ENCODE measurements at regions not wholly inside any gene's neighbourhood (a gene's known extent, or its start where the extent isn't known, plus 50 kb on each side); places are given as distances from the start of the nearest gene placed in this dataset.

DNA sequence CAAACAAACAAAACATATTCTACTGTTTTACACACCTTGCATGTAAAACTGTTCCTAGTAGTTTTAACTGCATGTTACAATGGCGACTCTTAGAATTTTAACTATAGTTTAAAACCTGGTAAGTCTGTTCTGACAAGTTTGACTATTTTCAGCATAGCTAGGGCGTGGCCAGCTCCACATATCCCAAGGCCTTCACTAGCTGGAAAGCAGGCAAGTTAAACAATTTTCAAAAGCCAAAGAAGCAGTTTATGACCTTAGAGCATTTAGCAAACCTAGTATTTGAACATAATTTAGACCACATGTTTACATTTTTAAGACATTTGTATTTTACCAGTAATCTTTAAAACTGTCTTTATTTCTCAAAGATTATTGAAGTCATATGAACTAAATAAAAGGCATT lies 402.8 kb upstream of the SYT4 start:
- CTCF ChIA-PET: no interaction called here
- ATAC-seq (ENCODE audit: poor library complexity) (no peak), DNase-seq (no peak)
- H3K9me3 Mint-ChIP-seq: peaks cover 12% of the 10 kb centered on the region
- no peaks in the 10 kb centered on the region for H3K4me1 Mint-ChIP-seq (ENCODE audit: low read depth)
- POLR2A ChIA-PET: no interaction called here
- Histone ChIP-seq H3K36me3 (ENCODE audit: insufficient read depth, low read length) (no peaks in the 10 kb centered on the region), H3K27me3 (ENCODE audit: control insufficient read depth in 1 of 2, insufficient read depth in 2 of 2, low read length in 2 of 2) (no peaks in the 10 kb centered on the region), H3K27ac (ENCODE audit: low read depth in 1 of 2, low read length in 2 of 2) (no peak overlapping the region), H3K9me3 (ENCODE audit: control insufficient read depth in 1 of 2, insufficient read depth in 1 of 2, low read length in 2 of 2) (no peaks in the 10 kb centered on the region), H3K4me3 (ENCODE audit: low read length) (no peak overlapping the region), H3K4me1 (ENCODE audit: insufficient read depth, low read length) (no peaks in the 10 kb centered on the region)
- intact Hi-C loops (cut with DNase I, micrococcal nuclease): no loop called here
- H3K27me3 Mint-ChIP-seq: no peaks in the 10 kb centered on the region
- H3K4me3 Mint-ChIP-seq: no peak overlapping the region
- no peak overlapping the region for H3K27ac Mint-ChIP-seq
- H3K36me3 Mint-ChIP-seq (ENCODE audit: low read depth): no peaks in the 10 kb centered on the region
- no peak for TF ChIP-seq CTCF (IDR thresholded peaks at IDR 0.05)

GRCh38 chr18:43681661-43682060 lies 404.4 kb upstream of the SYT4 start:
- no peak overlapping the region for H3K27ac ChIP-seq (ENCODE audit: low read depth in 1 of 2, low read length in 2 of 2)
- Mint-ChIP-seq H3K4me1 (ENCODE audit: low read depth) (no peaks in the 10 kb centered on the region), H3K4me3 (no peak overlapping the region), H3K27ac (no peak overlapping the region), H3K9me3 (peaks cover 14% of the 10 kb centered on the region), H3K27me3 (no peaks in the 10 kb centered on the region), H3K36me3 (ENCODE audit: low read depth) (no peaks in the 10 kb centered on the region)
- ATAC-seq (ENCODE audit: poor library complexity) (no peak), DNase-seq (no peak)
- H3K36me3 ChIP-seq (ENCODE audit: insufficient read depth, low read length): no peaks in the 10 kb centered on the region
- intact Hi-C loops (cut with DNase I, micrococcal nuclease): no loop called here
- POLR2A ChIA-PET: no interaction called here
- CTCF ChIA-PET: no interaction called here
- no peaks in the 10 kb centered on the region for H3K4me1 ChIP-seq (ENCODE audit: insufficient read depth, low read length)
- H3K9me3 ChIP-seq (ENCODE audit: control insufficient read depth in 1 of 2, insufficient read depth in 1 of 2, low read length in 2 of 2): no peaks in the 10 kb centered on the region
- TF ChIP-seq CTCF (IDR thresholded peaks at IDR 0.05): no peak
- no peak overlapping the region for H3K4me3 ChIP-seq (ENCODE audit: low read length)
- no peaks in the 10 kb centered on the region for H3K27me3 ChIP-seq (ENCODE audit: control insufficient read depth in 1 of 2, insufficient read depth in 2 of 2, low read length in 2 of 2)

GRCh38 chr18:43682196-43682595 lies 404.9 kb upstream of the SYT4 start:
- Mint-ChIP-seq H3K27me3 (no peaks in the 10 kb centered on the region), H3K36me3 (ENCODE audit: low read depth) (no peaks in the 10 kb centered on the region), H3K4me1 (ENCODE audit: low read depth) (no peaks in the 10 kb centered on the region), H3K27ac (no peak overlapping the region), H3K4me3 (no peak overlapping the region), H3K9me3 (peaks cover 14% of the 10 kb centered on the region)
- Histone ChIP-seq H3K4me3 (ENCODE audit: low read length) (no peak overlapping the region), H3K27ac (ENCODE audit: low read depth in 1 of 2, low read length in 2 of 2) (no peak overlapping the region), H3K36me3 (ENCODE audit: insufficient read depth, low read length) (no peaks in the 10 kb centered on the region), H3K27me3 (ENCODE audit: control insufficient read depth in 1 of 2, insufficient read depth in 2 of 2, low read length in 2 of 2) (no peaks in the 10 kb centered on the region), H3K9me3 (ENCODE audit: control insufficient read depth in 1 of 2, insufficient read depth in 1 of 2, low read length in 2 of 2) (no peaks in the 10 kb centered on the region), H3K4me1 (ENCODE audit: insufficient read depth, low read length) (no peaks in the 10 kb centered on the region)
- TF ChIP-seq CTCF (IDR thresholded peaks at IDR 0.05): no peak
- POLR2A ChIA-PET: no interaction called here
- ATAC-seq (ENCODE audit: poor library complexity) (no peak), DNase-seq (no peak)
- CTCF ChIA-PET: no interaction called here
- intact Hi-C loops (cut with DNase I, micrococcal nuclease): no loop called here
